Right lobe of liver (tissue), 6 donors: ENCODE measurements at regions not wholly inside any gene's neighbourhood (a gene's known extent, or its start where the extent isn't known, plus 50 kb on each side); places are given as distances from the start of the nearest gene placed in this dataset.

Source experiments
- ATAC-seq, 4 donors: fragments of 200-7000 bp; cut with Tn5 transposase; one replicate each; pipeline ENCODE4 v1.9.1; 2020; ENCODE audit warnings: mild to moderate bottlenecking in 4 of 4, moderate library complexity in 4 of 4
- DNase-seq, 3 donors: peaks; one replicate each; pipeline ENCODE4 v3.0.0-alpha.2; 2020
- H3K27ac ChIP-seq, 3 donors: fragments of 200-600 bp; one replicate each; pipeline ENCODE4 v1.8.0; 2022
- H3K27me3 ChIP-seq, 2 donors: fragments of 200-600 bp; one replicate each; pipeline ENCODE4 v1.8.0; 2022
- H3K36me3 ChIP-seq, 4 donors: fragments of 200-600 bp; sonication (generic) in 1 of 4; one replicate each; pipeline versions ENCODE4 v1.5.1 to v1.8.0; 2017 to 2022; ENCODE audit warnings: control low read depth in 1 of 4
- H3K4me1 ChIP-seq, 4 donors: fragments of 200-600 bp; sonication (generic) in 1 of 4; one replicate each; pipeline versions ENCODE4 v1.5.1 to v1.8.0; 2017 to 2022; ENCODE audit warnings: control low read depth in 1 of 4
- H3K4me3 ChIP-seq, 3 donors: fragments of 200-600 bp; one replicate each; pipeline ENCODE4 v1.8.0; 2022
- H3K9me3 ChIP-seq, 4 donors: fragments of 200-600 bp; sonication (generic) in 1 of 4; one replicate each; pipeline versions ENCODE4 v1.5.1 to v1.8.0; 2017 to 2022; ENCODE audit warnings: control low read depth in 1 of 4
- POLR2A ChIP-seq: fragments of 450-650 bp; IDR thresholded peaks from one replicate; pipeline ENCODE4 v1.6.1; 2017; ENCODE audit warnings: antibody characterized with exemption, mild to moderate bottlenecking
- WGBS: methylation state at CpG from one replicate; pipeline ENCODE4 v1.1.6; 2018; ENCODE audit warnings: low coverage, low lambda C conversion rate; ENCODE audit not compliant: insufficient coverage; ENCODE audit errors: missing lambda C conversion rate; 5-methylcytosine and 5-hydroxymethylcytosine counted together
- intact Hi-C, 2 donors: fragments of 100-400 bp; cut with DNase I; formaldehyde crosslinking; loops; one replicate each; pipeline versions ENCODE4 v1.11.2 to v1.14.1; 2022
- TF ChIP-seq, protein P1 (sequence below), 4 donors: fragments of 200-600 bp in 3 of 4; fragments of 450-650 bp in 1 of 4; IDR thresholded peaks; one replicate each; pipeline versions ENCODE4 v1.5.1 to v1.8.0; 2016 to 2022; ENCODE audit warnings: antibody characterized with exemption in 4 of 4, mild to moderate bottlenecking in 2 of 4
- donor health status: DM: no; HTN: yes; CAD: no.
- donor health status: DM: no; HTN: no; CAD: no.
- donor health status: DM: no; HTN: no; CAD: no.
- donor health status: DM: no; HTN: yes; CAD: no.
- donor health status: DM: no; HTN: yes; CAD: no.

DNA sequence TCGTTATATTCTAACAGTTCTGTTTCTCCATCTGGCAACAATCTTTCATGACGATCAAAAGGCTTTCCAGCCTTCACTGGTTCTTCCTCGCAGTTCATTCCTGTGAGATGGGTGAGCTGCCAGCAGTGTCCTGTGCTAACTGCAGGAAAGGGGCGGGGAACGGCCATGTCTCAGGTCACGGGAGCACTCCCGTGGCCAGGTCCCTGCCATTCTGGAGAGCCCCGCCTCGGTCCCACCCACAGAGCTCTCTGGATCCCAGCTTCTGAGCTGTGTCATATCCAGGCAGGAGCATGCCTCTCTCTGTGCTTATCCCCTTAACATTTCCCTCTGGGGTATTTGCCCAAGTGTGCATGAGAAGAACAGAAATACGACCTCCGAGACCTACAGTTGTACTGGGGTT lies 297.8 kb upstream of the IRX2 start:
- intact Hi-C loops, result no loop called here
- WGBS, result 47% methylated on average over 10 of the region's 11 CpGs
- H3K4me1 ChIP-seq, result no peaks in the 10 kb centered on the region
- no peak for DNase-seq
- H3K27me3 ChIP-seq, result no peaks in the 10 kb centered on the region
- no peaks in the 10 kb centered on the region for H3K36me3 ChIP-seq
- no peaks in the 10 kb centered on the region for H3K9me3 ChIP-seq
- no peak overlapping the region for H3K27ac ChIP-seq
- H3K4me3 ChIP-seq, result no peak overlapping the region
- ATAC-seq, result no peak
- TF ChIP-seq, protein P1, sequence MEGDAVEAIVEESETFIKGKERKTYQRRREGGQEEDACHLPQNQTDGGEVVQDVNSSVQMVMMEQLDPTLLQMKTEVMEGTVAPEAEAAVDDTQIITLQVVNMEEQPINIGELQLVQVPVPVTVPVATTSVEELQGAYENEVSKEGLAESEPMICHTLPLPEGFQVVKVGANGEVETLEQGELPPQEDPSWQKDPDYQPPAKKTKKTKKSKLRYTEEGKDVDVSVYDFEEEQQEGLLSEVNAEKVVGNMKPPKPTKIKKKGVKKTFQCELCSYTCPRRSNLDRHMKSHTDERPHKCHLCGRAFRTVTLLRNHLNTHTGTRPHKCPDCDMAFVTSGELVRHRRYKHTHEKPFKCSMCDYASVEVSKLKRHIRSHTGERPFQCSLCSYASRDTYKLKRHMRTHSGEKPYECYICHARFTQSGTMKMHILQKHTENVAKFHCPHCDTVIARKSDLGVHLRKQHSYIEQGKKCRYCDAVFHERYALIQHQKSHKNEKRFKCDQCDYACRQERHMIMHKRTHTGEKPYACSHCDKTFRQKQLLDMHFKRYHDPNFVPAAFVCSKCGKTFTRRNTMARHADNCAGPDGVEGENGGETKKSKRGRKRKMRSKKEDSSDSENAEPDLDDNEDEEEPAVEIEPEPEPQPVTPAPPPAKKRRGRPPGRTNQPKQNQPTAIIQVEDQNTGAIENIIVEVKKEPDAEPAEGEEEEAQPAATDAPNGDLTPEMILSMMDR (IDR thresholded peaks at IDR 0.05), result no peak
- no peak for TF ChIP-seq POLR2A

- DNase-seq, result no peak
- 20% methylated on average over 1 of the region's 8 CpGs for WGBS
- H3K9me3 ChIP-seq, result no peaks in the 10 kb centered on the region
These were observed 295.8 kb upstream of the IRX2 start for GRCh38 chr5:3047212-3047774.

GRCh38 chr5:3043600-3043999 lies 292.1 kb upstream of the IRX2 start:
- Histone ChIP-seq H3K4me3 (no peak overlapping the region), H3K27me3 (no peaks in the 10 kb centered on the region), H3K27ac (no peak overlapping the region), H3K9me3 (no peaks in the 10 kb centered on the region), H3K4me1 (no peaks in the 10 kb centered on the region), H3K36me3 (no peaks in the 10 kb centered on the region)
- no peak for DNase-seq
- intact Hi-C loops, result no loop called here
- TF ChIP-seq, protein P1 (IDR thresholded peaks at IDR 0.05), result no peak
- no peak for TF ChIP-seq POLR2A
- ATAC-seq, result no peak

More at GRCh38 chr5:3047212-3047774, 295.8 kb upstream of the IRX2 start:
- no peak for TF ChIP-seq POLR2A
- TF ChIP-seq, protein P1 (IDR thresholded peaks at IDR 0.05), result no peak
- H3K27ac ChIP-seq, result no peak overlapping the region
- H3K4me1 ChIP-seq, result no peaks in the 10 kb centered on the region
- no peaks in the 10 kb centered on the region for H3K27me3 ChIP-seq
- H3K36me3 ChIP-seq, result no peaks in the 10 kb centered on the region
- intact Hi-C loops, result no loop called here
- H3K4me3 ChIP-seq, result no peak overlapping the region
- ATAC-seq, result peak in 1 of 4 donors; percentile 28

DNA sequence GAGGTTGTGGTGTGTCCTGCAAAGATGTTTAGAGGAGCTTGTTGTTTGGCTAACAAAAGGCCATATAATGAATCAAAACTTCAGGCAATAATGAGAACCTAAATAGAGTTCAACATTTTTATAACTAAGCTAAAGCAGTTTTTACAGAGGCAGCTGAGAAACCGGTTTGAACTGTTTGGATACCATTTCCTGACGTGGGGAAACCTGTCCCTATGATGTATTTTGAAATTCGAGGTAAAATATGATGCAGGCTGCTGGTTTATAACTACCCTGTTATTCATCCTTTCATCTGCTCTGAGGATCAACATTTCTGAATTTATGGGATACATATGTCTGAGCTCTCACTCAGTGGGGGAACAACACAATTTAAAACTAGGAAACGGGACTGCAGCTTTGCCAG lies 289.5 kb upstream of the IRX2 start:
- H3K27ac ChIP-seq, result no peak overlapping the region
- TF ChIP-seq, protein P1 (IDR thresholded peaks at IDR 0.05), result no peak
- no peak for TF ChIP-seq POLR2A
- intact Hi-C loops, result no loop called here
- no peaks in the 10 kb centered on the region for H3K27me3 ChIP-seq
- 35% methylated on average over 4 of the region's 4 CpGs for WGBS
- H3K4me3 ChIP-seq, result no peak overlapping the region
- no peaks in the 10 kb centered on the region for H3K9me3 ChIP-seq
- DNase-seq, result no peak
- no peaks in the 10 kb centered on the region for H3K4me1 ChIP-seq
- H3K36me3 ChIP-seq, result no peaks in the 10 kb centered on the region
- ATAC-seq, result no peak
